Occipital lobe (tissue), 1 donor: ENCODE measurements at regions not wholly inside any gene's neighbourhood (a gene's known extent, or its start where the extent isn't known, plus 50 kb on each side); places are given as distances from the start of the nearest gene placed in this dataset.

Experiments
- DNase-seq: peaks from one replicate; lab custom pipeline; 2025; lab: John Stamatoyannopoulos, UW

DNA sequence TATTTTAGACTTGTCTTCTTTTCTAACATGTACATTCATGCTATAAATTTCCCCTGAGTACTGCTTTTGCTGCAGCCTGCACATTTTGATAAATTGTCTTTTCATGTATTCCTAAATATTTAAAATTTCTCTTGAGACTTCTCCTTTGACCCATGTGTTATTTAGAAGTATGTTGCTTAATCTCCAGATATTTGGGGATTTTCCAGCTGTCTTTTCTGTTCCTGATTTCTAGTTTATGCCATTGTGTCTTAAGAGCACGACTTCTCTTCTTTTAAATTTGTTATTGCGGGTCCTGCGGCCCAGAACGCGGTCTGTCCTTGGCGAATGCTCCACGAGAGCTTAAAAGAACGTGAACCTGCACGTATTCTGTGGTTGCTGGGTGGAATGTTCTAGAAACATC lies 136.4 kb downstream of the KIF26A start:
- DNase-seq = no peak

- DNase-seq = no peak
Measured at GRCh38 chr14:104277416-104278213, 139.2 kb downstream of the KIF26A start.

DNA sequence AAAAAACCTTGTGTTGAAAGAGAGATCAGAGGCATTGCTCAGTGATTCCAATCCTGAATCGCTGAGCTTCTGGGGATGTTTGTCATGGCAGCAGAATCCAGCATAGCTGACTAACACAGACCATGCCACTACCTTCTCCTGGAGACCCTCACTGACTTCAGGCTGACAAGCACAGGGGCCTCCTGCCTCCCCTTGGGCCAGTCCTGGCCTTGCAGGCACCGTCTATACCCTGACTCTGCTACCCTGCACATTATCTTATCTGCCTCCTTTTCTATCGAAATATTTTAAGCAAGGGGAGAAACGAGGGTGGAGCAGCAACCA lies 139.8 kb downstream of the KIF26A start:
- DNase-seq = no peak

- DNase-seq = no peak
Measured at GRCh38 chr14:104280085-104280901, 141.9 kb downstream of the KIF26A start.

GRCh38 chr14:104280902-104281767 lies 142.7 kb downstream of the KIF26A start:
- no peak for DNase-seq

- no peak for DNase-seq
Measured at GRCh38 chr14:104281768-104282301, 143.4 kb downstream of the KIF26A start.

DNA sequence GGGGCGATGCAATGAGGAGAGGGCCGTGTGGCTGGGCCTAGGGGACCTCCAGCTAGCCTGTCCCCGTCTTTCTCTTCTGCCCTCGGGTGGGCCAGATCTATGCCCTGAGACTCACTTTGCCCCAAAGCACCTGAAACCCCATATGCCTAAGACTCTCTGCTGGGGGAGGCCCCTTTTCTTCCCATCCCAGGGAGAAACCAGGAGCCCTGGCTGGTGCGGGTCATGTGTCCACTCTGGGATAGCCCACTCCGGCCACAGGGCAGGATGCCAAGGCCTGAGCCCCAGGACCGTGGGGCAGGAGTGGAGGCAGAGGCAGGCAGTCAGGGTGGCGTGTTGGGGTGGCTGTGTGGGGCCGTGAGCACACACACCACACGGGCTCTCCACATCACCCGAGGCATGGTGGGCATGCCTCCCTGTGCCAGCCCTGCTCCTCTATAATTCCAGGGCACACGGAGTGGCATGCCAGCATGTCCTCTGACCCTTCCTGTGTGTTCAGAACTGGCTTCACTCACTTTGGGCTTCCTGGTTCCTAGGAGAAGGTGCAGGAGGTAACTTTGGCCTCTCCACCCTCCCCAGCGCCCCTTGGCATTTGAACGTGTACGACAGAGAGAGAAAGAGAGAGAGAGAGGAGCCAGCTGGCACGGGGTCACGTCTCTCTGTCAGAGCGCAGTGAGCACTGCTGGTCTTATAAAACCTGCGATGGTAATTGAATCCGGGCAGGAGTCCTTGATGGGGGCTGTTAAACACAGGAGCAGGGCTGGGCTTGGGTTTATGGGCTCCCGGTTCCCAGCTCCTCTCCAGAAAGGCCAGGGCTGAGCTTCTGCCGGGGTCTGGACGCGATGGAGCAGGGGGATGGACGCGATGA lies 144.2 kb downstream of the KIF26A start:
- no peak for DNase-seq

GRCh38 chr14:104283197-104284106 lies 145.1 kb downstream of the KIF26A start:
- no peak for DNase-seq

DNA sequence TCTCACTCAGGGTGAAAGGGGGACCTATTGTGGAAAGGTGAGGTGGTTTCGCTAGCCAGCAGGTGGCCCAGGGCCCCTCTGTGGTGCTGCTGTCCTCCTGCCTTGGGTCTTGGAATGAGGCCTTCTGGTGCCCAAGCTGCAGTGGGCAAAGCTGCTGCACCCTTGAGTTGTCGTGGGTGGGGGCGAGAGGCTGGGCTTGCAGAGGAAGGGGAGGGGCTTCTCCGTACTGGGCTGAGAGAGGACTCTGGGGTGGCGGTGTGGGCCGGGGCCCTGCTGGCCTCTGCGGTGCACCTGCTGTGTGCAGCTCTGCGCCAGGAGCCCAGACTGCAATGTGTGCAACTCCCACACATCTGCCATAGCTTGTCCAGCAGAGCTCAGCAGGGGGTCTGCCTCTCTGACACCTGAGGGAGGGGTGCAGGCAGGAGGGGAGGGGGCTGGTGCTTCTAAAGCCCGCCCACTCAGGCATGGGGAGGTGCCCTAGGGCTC lies 145.8 kb downstream of the KIF26A start:
- DNase-seq = no peak

DNA sequence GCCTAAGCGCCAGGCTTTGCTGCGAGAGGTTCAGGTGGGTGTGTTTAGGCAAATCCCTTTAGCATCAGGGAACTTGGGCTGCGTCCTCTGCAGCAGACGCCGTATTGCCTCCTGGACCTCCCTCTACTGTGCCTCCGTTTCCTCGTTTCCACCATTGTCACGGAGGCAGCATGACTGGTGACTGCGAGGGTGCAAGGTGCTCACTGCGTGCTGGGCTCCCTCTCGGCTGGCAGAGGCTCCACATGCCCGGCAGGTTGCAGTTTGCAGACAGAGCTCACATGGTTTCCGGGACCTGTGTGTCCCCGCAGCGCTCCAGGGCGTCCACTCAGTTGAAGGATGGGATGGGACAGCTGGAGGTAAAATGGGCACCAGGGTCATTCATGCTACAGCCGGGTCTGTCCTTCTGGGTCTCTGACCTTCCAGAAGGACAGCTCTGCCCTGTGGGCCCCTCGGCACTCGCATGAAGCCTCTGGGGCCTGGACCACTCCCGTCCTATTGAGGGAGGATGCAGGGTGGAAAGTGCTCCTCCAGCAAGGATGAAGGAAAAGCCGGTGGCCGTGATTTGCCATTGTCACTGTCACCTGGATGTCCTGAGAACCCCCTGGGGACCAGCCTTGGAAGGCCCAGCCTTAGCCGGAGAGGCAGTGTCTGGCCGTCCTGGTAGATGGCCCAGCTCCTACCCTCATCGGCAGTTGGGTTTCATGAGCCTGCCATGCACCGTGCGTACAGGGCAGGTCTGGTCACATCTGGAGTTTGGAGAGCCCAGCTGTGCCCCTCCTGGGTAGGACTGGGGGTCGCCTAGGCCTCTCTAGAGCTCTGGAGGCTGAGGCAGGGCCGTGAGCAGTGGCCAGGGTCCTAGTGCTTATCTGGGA lies 146.5 kb downstream of the KIF26A start:
- DNase-seq = no peak

- no peak for DNase-seq
Measured at GRCh38 chr14:104285508-104285840, 147.1 kb downstream of the KIF26A start.

DNA sequence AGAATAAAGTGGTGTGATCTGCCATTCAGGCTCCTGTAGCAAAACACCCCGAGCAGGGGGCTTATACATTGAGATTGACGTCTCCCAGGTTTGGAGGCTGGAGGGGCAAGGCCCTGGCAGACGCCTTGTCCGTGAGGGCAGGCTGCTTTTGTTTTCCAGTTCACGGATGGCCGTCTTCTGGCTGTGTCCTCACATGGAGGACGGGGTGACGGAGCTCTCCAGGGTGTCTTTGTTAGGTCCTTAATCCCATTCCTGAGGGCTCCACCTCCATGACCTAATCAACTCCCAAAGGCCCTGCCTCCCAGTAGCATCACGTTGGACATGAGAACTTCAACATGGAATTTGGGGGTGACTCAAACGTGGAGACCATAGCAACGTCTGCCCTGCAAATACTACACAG lies 147.7 kb downstream of the KIF26A start:
- DNase-seq = no peak

GRCh38 chr14:104286496-104286895 lies 148.1 kb downstream of the KIF26A start:
- no peak for DNase-seq

GRCh38 chr14:104287301-104288009 lies 149.1 kb downstream of the KIF26A start:
- no peak for DNase-seq

DNA sequence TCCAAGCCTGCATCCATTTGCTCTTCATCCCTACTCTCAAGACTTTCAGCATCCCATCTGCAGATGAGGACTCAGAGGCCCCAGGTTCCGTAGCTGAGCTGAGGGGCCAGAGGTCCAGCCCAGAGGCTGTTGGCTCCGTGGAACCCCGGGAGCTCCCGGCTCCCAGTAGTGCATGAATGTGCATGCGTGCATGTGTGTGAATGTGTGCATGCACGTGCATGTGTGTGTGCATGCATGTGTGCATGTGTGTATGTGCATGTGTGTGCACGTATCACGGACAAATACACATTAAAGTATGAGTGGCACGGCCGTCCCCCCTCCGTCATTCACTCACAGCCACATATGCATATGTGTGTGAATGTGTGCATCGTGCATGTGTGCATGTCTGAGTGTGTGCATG lies 149.9 kb downstream of the KIF26A start:
- DNase-seq = no peak

DNA sequence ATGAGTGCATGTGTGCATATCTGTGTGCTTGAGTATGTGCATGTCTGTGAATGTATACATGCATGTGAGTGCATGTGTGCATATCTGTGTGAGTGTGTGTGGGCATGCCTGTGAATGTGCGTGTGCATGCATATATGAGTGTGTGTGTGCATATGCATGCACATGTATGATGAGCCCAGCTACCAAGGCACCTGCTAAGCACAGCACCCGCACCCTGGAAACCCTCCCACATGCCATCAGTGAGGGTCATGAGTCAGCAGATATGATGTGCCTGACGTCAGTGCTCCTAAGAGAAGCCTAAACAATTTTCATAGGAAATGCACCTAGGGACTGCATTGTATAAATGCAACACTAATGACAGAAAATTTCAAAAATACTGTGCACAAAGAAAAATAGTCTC lies 151.1 kb downstream of the KIF26A start:
- DNase-seq = no peak

- no peak for DNase-seq
Measured at GRCh38 chr14:104290058-104290667, 151.8 kb downstream of the KIF26A start.

DNA sequence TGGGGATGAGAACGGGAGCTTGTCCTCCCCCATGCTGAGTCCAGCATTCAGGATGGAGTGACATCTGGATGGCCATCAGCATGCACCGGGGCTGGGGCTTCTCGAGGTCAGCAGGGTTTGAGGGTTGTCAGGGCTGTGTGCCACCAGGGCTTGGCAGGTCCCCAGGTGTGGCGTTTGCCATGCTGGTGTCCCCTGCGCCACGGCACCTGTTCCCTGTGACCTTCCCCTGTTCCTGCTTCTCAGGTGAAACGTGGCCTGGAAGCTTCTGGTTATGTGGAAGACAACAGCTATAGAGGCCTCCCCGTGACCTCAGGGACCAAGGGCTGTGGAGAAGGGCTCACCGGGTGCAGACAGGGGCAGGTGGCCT lies 152.4 kb downstream of the KIF26A start:
- DNase-seq = no peak
